GM19397 (cell line): ENCODE measurements at regions not wholly inside any gene's neighbourhood (a gene's known extent, or its start where the extent isn't known, plus 50 kb on each side); places are given as distances from the start of the nearest gene placed in this dataset.

Experiments
- ATAC-seq: cut with Tn5 transposase; IDR thresholded peaks from one replicate; pipeline ENCODE4 v1.9.1; 2021; ENCODE audit warnings: mild to moderate bottlenecking, moderate library complexity; ENCODE audit not compliant: unreplicated experiment

- ATAC-seq = no peak
Observed at GRCh38 chr6:140070846-140071473, 696.5 kb upstream of the CITED2 start.

GRCh38 chr6:140069576-140069975 lies 695.1 kb upstream of the CITED2 start:
- ATAC-seq = no peak

- no peak for ATAC-seq
Observed at GRCh38 chr6:140068801-140069200, 694.4 kb upstream of the CITED2 start.

- no peak for ATAC-seq
Observed at GRCh38 chr6:140064366-140064765, 689.9 kb upstream of the CITED2 start.

- ATAC-seq = no peak
Observed at GRCh38 chr6:140063021-140063399, 688.6 kb upstream of the CITED2 start.

- no peak for ATAC-seq
Observed at GRCh38 chr6:140062043-140063020, 687.9 kb upstream of the CITED2 start.

- no peak for ATAC-seq
Observed at GRCh38 chr6:140061110-140062042, 686.9 kb upstream of the CITED2 start.

GRCh38 chr6:140059947-140060346 lies 685.5 kb upstream of the CITED2 start:
- ATAC-seq = no peak

- no peak for ATAC-seq
Observed at GRCh38 chr6:140058863-140059262, 684.4 kb upstream of the CITED2 start.

GRCh38 chr6:140052736-140053729 lies 678.6 kb upstream of the CITED2 start:
- ATAC-seq = no peak

- no peak for ATAC-seq
Observed at GRCh38 chr6:140051521-140052512, 677.4 kb upstream of the CITED2 start.

- ATAC-seq = no peak
Observed at GRCh38 chr6:140050101-140050995, 675.9 kb upstream of the CITED2 start.

GRCh38 chr6:140049251-140049650 lies 674.8 kb upstream of the CITED2 start:
- ATAC-seq = no peak

- no peak for ATAC-seq
Observed at GRCh38 chr6:140048202-140048790, 673.8 kb upstream of the CITED2 start.

GRCh38 chr6:140047321-140047720 lies 672.9 kb upstream of the CITED2 start:
- no peak for ATAC-seq

- ATAC-seq = no peak
Observed at GRCh38 chr6:140046016-140046632, 671.7 kb upstream of the CITED2 start.

- ATAC-seq = no peak
Observed at GRCh38 chr6:140045116-140045515, 670.7 kb upstream of the CITED2 start.
